ENCODE measurements at regions not wholly inside any gene's neighbourhood (a gene's known extent, or its start where the extent isn't known, plus 50 kb on each side); places are given as distances from the start of the nearest gene placed in this dataset.
"Not testable (repeated sequence)": the region's sequence is repeated elsewhere in the genome, so short reads cannot be mapped to it uniquely, and the experiment has no call there.

DNA sequence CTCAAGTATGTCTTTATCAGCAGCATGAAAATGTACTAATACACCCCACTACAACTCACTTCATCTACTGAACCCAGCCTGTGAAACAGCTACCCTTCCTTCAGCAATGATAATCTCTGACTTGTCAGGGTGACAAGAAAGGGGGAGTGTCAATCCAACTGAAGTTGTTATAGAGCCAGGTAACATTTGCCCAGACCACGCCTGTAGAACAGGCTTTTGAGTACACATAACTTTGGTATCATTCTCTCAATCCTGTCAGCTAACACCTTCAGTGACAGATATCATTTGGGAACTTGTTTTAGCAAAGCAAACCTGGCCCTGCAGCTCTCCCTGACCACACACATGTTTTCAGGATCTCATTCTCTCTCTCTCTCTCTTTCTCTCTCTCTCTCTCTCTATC, 592.2 kb downstream of the SMARCA1 start:
- no peak for DNase-seq

- DNase-seq = no peak
Observed at GRCh38 chrX:128929271-128930057, 593.8 kb downstream of the SMARCA1 start.

DNA sequence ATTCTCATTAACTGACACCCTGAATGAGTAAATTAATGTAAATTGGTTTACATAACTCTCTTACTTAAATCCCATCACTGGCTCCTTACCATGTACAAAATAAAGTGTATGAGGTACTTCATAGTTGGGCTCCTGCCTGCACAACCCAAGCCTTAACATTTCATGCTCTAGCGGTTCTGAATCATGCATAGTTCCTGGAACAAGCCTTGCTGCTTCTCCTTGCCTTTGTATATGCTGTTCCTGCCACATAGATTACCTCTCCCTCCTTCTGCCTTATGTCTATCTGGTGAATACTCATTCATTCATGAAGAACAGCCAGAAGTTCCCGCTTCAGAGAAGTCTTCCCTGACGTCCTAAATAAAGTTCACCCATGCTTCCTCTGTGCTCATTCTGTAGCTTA, 594.7 kb downstream of the SMARCA1 start:
- no peak for DNase-seq

- no peak for DNase-seq
Observed at GRCh38 chrX:128927363-128927762, 595.9 kb downstream of the SMARCA1 start.

- DNase-seq = no peak
Observed at GRCh38 chrX:128906753-128907152, 616.5 kb downstream of the SMARCA1 start.

DNA sequence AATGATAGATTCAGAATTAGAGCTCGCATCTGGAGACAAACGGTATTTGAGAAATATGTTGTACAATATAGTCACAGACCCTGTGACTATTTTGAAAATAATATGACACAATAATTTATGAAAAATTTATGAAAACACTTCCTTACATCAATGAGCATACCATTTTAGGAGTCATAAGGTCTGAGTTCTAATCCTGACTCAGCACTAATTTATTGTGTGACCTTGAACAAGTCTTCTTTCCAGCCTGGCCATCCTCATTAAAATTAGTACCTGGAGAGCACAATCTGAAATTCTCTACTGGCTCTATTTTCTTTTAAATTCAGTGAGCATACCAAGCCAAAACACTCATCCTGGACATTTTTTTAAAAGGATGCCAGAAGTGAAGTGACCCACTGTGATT, 622.3 kb downstream of the SMARCA1 start:
- DNase-seq = no peak

- no peak for DNase-seq
Observed at GRCh38 chrX:128897621-128898020, 625.7 kb downstream of the SMARCA1 start.

GRCh38 chrX:128891554-128891953, 631.7 kb downstream of the SMARCA1 start:
- no peak for DNase-seq

GRCh38 chrX:128884430-128884829, 638.9 kb downstream of the SMARCA1 start:
- no peak for DNase-seq

GRCh38 chrX:128883650-128884049, 639.6 kb downstream of the SMARCA1 start:
- DNase-seq = no peak

GRCh38 chrX:128870361-128870760, 652.9 kb downstream of the SMARCA1 start:
- DNase-seq = no peak

DNA sequence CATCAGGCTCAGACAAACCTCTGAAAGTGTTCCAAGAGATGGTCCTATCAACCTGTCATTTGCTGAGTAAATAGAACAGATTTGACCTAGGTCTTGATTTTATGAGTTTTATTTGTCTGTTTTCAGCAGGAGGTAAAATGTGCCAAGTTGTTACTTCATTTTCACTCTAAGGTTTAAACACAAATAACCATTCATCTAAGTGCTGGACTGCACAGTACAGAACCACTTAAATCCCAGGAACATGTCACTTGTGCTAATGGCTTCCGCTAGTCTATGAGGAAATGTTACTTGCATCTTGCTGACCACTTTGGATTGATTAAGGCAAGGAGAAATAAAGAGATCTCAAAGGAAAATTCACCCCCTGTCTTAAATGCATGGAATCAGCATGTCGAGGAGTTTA, 660.7 kb downstream of the SMARCA1 start:
- no peak for DNase-seq

- DNase-seq = no peak
Observed at GRCh38 chrX:128848374-128848773, 674.9 kb downstream of the SMARCA1 start.

DNA sequence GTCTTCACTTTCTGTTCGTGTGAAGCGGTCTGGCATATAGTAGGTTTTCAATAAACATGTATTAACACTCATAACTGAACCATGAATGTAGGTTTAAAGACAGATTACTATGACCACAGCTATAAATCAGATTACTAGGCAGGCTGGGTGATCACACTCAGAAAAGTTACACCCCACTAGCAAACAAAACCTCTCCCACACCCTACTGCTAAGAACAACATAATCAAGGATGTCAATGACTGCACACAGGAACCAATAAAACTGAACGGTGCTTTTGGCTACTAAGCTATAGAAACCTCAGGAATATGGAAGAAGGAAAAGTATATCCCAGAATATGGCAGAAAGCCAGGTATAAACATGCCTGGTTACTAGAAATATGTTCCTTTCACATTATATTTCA, 676.9 kb downstream of the SMARCA1 start:
- no peak for DNase-seq

DNA sequence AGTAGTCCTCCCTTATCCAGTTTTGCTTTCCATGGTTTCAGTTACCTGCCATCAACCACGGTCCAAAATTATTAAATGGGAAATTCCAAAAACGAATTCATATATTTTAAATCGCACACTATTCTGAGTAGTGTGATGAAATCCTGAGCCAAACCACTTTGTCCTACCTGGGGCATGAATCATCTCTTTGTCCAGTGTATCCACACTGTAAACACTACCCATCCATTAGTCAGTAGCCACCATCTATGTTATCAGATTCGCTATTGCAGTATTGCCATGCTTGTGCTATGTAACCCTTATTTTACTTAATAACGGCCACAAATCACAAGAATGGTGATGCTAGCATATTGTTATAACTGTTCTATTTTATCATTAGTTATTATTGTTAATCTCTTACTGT, 704.6 kb downstream of the SMARCA1 start:
- no peak for DNase-seq

DNA sequence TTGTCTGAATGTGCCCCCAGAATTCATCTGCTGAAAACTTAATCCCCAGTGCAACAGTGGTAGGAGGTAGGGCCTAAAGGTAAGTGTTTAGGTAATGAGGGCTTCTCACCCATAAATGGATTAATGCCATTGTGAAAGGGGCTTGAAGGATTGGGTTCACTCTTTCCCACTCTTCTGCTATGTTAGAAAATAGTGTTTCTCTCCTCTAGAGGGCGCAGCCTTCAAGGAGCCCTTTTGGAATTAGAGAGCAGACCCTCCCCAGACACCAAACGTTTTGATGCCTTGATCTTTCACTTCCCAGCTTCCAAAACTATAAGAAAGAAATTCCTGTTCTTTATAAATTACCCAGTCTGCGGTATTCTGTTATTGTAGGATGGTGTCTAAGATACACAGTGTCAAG, 706.4 kb downstream of the SMARCA1 start:
- DNase-seq = no peak

GRCh38 chrX:128807367-128807766, 715.9 kb downstream of the SMARCA1 start:
- DNase-seq = no peak

DNA sequence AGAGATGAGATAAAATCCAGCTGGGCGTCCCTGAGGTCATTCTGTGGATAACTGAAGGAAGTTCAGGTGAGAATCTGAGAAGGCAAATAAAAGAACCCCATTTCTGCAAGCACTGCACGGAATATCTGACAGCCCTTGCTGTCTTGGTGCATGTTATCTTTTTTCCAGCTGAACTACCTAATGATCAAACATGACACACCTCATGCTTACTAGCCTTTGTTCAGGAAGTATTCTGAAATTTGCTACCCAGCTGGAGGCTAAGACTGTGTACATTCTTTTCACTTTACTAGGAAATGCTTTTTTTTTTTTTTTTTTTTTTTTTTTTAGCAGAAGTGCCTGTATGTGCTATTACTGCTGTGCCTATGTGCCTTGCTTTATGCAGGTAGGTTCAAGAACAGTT, 718.1 kb downstream of the SMARCA1 start:
- no peak for DNase-seq

GRCh38 chrX:128804828-128805227, 718.5 kb downstream of the SMARCA1 start:
- DNase-seq = no peak

GRCh38 chrX:128800138-128800537, 723.2 kb downstream of the SMARCA1 start:
- no peak for DNase-seq

DNA sequence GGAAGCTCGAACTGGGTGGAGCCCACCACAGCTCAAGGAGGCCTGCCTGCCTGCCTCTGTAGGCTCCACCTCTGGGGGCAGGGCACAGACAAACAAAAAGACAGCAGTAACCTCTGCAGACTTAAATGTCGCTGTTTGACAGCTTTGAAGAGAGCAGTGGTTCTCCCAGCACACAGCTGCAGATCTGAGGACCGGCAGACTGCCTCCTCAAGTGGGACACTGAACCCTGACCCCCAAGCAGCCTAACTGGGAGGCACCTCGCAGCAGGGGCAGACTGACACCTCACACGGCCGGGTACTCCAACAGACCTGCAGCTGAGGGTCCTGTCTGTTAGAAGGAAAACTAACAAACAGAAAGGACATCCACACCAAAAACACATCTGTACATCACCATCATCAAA, 730.9 kb upstream of the ACTRT1 start:
- not testable (repeated sequence) for DNase-seq

GRCh38 chrX:128781506-128781905, 729.3 kb upstream of the ACTRT1 start:
- no peak for DNase-seq

DNA sequence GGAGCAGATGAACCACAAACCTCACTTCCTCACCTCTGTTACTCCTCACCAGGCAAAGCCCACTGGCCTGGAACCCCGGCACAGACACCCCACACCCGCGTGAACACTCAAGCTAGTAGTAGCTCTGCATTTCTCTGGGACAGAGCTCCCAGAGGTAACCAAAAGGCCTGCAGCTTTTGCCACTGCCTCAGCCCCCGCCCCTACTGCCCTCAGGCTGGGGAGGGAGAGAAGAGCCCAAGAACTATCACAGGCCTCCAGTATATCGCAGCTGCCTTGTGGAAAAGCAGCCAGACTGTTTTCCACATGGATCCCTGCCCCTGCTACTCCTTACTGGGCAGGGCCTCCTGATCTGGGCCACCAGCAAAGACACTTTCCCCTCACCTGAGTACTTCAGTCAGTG, 728.7 kb upstream of the ACTRT1 start:
- DNase-seq = no peak

DNA sequence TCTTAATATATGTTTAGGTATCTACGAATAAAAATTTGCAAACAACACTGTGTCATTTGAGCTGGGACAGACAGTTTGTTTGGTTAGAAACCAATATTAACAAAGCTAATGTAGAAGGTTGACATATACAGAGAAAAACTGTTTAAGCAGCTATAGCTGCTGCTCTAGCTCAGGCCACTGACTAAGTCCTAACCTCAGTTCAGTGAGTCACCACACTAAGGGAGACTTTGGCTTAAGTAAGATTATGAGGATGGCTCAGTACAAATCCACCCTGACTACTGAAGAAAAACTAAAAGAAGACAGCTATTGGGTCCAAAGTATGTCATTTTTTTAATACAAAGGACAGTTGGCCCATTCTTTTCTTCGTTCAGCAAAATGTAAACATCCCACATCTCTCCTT, 717.3 kb upstream of the ACTRT1 start:
- no peak for DNase-seq

DNA sequence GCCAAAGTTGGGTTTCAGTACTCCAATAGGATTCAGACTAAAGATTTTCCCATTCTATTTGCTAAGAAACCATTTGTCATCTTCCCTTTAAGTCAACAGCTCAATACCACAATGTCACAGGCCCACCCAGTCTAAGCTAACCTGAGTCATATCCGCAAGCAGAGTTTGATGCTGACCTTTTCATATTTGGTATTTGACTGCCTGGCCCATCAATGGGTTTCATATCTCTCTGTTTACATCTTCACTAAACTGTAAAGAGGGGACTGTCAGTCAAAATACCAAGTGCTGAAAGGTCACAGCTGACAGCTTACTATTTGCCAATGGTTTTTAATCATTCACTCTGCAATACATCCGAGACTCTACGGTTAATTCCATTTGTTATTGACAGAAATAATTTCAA, 707.5 kb upstream of the ACTRT1 start:
- no peak for DNase-seq
